Esophagus squamous epithelium (tissue), 5 donors: ENCODE measurements at regions not wholly inside any gene's neighbourhood (a gene's known extent, or its start where the extent isn't known, plus 50 kb on each side); places are given as distances from the start of the nearest gene placed in this dataset.

Source experiments
- DNase-seq: peaks from one replicate; lab custom pipeline; 2025; lab: John Stamatoyannopoulos, UW
- H3K27ac ChIP-seq, 4 donors: fragments of 200-600 bp; sonication (generic); one replicate each; pipeline ENCODE4 v1.5.1; 2016 to 2019; ENCODE audit warnings: mild to moderate bottlenecking in 1 of 4
- H3K27me3 ChIP-seq, 4 donors: fragments of 200-600 bp; sonication (generic); 1 replicate in 3 of 4; 2 replicates in 1 of 4; pipeline versions ENCODE4 v1.5.1 to v1.6.0; 2017 to 2021; ENCODE audit warnings: antibody characterized with exemption in 1 of 4
- H3K36me3 ChIP-seq, 3 donors: fragments of 200-600 bp; sonication (generic); one replicate each; pipeline ENCODE4 v1.5.1; 2016 to 2019
- H3K4me1 ChIP-seq, 3 donors: fragments of 200-600 bp; sonication (generic); one replicate each; pipeline ENCODE4 v1.5.1; 2017 to 2019
- H3K4me3 ChIP-seq, 4 donors: fragments of 200-600 bp; sonication (generic); 1 replicate in 3 of 4; 2 replicates in 1 of 4; pipeline ENCODE4 v1.5.1; 2016 to 2019; ENCODE audit warnings: mild to moderate bottlenecking in 2 of 4, moderate library complexity in 1 of 4
- H3K9me3 ChIP-seq, 3 donors: fragments of 200-600 bp; sonication (generic); one replicate each; pipeline ENCODE4 v1.5.1; 2016 to 2019
- CTCF ChIP-seq, 6 experiments: fragments of 450-650 bp in 4 of 6; fragments of 200-600 bp in 2 of 6; sonication (generic) in 2 of 6; IDR thresholded peaks; one replicate each; pipeline ENCODE4 v1.5.1; 2016 to 2019; ENCODE audit warnings: antibody characterized with exemption in 6 of 6, mild to moderate bottlenecking in 4 of 6, moderate library complexity in 4 of 6
- POLR2A ChIP-seq, 4 donors: fragments of 450-650 bp; IDR thresholded peaks; one replicate each; pipeline ENCODE4 v1.6.1; 2017; ENCODE audit warnings: antibody characterized with exemption in 4 of 4, mild to moderate bottlenecking in 4 of 4, moderate library complexity in 3 of 4
- WGBS, 2 donors: methylation state at CpG; one replicate each; pipeline ENCODE4 v1.1.5; 2018; 5-methylcytosine and 5-hydroxymethylcytosine counted together
- intact Hi-C: fragments of 100-400 bp; cut with DNase I; formaldehyde crosslinking; loops from one replicate; pipeline ENCODE4 v1.15.0; 2022
- donor health status: DM: yes; HTN: yes; CAD: no.

DNA sequence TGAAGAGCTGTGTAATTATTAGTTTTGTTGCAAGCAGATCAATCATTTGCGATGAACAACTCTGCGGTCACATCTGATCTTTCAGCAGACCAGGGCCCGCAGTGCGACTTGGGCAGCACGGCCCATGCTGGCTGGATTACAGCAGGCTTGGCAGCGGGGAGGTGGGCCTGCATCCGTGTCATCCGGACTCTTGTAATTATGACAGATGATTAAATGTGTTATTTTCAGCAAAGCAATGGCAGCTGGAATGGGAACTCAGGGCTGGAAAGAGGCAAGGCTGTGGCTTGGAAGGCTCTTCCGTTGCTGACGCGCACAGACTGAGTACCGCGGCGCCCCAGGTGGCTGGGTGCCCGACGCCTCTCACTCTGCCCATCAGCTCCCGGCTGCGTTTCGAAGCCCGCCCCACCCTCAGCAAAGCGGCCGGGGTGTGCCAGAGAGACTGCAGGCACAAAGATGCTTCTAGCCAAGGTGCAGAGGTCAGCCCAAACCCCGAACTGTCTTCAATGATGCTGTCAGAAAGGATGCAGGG is 397.4 kb upstream of the SALL3 start:
- no peaks in the 10 kb centered on the region for H3K9me3 ChIP-seq
- DNase-seq: no peak
- H3K4me1 ChIP-seq: peaks cover 0 to 11% (median 0%) of the 10 kb centered on the region in 3 donors
- H3K4me3 ChIP-seq: no peak overlapping the region
- 82 to 84% methylated on average over 9 to 17 of the region's 23 CpGs for WGBS, 2 donors
- no peak overlapping the region for H3K27ac ChIP-seq
- no peaks in the 10 kb centered on the region for H3K36me3 ChIP-seq
- intact Hi-C loops: no loop called here
- H3K27me3 ChIP-seq: no peaks in the 10 kb centered on the region
- no peak for TF ChIP-seq CTCF (IDR thresholded peaks at IDR 0.05)
- TF ChIP-seq POLR2A (IDR thresholded peaks at IDR 0.05): no peak

DNA sequence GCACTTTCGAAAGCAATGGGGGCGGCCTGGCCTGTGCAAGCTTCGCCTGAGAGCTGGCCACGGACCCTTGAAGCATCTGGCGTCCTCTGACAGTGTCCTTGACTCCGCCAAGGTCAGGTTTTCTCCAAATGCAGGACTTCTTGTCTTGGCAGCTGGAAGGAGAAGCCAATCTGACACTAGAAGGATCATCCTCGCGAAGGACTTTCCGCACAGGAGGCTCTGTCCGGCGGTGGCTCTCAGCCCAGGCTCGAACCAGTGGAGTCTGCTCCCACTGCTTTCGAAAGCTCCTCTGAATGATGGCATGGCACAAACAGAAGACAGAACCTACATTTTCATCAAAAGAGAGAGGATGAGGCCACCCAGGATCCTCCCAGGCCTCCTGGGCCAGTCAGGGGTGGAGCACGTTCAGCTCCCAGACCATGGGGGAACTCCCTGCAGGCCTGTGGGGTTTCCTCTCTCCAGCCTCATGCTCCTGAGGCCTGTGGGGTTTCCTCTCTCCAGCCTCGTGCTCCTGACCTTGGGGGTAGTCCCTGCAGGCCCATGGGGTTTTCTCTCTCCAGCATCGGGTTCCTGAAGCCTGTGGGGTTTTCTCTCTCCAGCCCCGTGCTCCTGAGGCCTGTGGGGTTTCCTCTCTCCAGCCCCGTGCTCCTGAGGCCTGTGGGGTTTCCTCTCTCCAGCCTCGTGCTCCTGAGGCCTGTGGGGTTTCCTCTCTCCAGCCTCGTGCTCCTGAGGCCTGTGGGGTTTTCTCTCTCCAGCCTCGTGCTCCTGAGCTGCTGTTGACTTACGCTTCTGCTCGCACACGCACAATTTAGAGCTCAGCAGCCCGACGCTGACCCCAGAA is 396.5 kb upstream of the SALL3 start:
- WGBS, 2 donors: 70 to 75% methylated on average over 19 to 24 of the region's 26 CpGs
- H3K27me3 ChIP-seq: no peaks in the 10 kb centered on the region
- no peak for DNase-seq
- H3K27ac ChIP-seq: no peak overlapping the region
- H3K36me3 ChIP-seq: no peaks in the 10 kb centered on the region
- no peaks in the 10 kb centered on the region for H3K9me3 ChIP-seq
- no peak overlapping the region for H3K4me3 ChIP-seq
- TF ChIP-seq CTCF (IDR thresholded peaks at IDR 0.05) (no peak), POLR2A (IDR thresholded peaks at IDR 0.05) (no peak)
- H3K4me1 ChIP-seq: peaks cover 0 to 12% (median 0%) of the 10 kb centered on the region in 3 donors
- intact Hi-C loops: no loop called here

GRCh38 chr18:78583739-78584458 is 395.7 kb upstream of the SALL3 start:
- WGBS, 2 donors: 84 to 95% methylated on average over 6 to 12 of the region's 23 CpGs
- DNase-seq: no peak
- no peak overlapping the region for H3K27ac ChIP-seq
- peaks cover 0 to 12% (median 0%) of the 10 kb centered on the region in 3 donors for H3K4me1 ChIP-seq
- intact Hi-C loops: no loop called here
- no peak overlapping the region for H3K4me3 ChIP-seq
- no peaks in the 10 kb centered on the region for H3K27me3 ChIP-seq
- H3K36me3 ChIP-seq: no peaks in the 10 kb centered on the region
- no peaks in the 10 kb centered on the region for H3K9me3 ChIP-seq
- TF ChIP-seq CTCF (IDR thresholded peaks at IDR 0.05): no peak
- TF ChIP-seq POLR2A (IDR thresholded peaks at IDR 0.05): no peak

DNA sequence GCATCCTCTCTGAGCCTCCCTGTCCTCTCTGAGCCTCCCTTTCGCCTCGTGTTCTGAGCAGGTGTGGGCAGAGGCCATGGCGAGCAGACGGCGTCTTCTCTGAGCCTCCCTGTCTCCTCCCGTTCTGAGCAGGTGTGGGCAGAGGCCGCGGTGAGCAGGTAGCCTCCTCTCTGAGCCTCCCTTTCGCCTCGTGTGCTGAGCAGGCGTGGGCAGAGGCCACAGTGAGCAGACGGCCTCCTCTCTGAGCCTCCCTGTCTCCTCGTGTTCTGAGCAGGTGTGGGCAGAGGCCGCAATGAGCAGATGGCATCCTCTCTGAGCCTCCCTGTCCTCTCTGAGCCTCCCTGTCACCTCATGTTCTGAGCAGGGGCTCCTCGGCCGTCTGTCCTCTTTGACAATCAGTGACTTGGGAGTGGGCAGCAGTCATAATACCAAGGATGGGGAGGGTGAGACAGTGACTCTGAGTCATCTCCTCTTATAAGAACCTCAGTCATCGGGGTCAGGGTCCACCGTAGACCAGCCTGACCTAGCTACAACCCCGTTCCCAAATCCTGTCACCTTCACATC is 395.1 kb upstream of the SALL3 start:
- Histone ChIP-seq H3K4me1 (peaks cover 0 to 12% (median 0%) of the 10 kb centered on the region in 3 donors), H3K36me3 (no peaks in the 10 kb centered on the region), H3K27ac (no peak overlapping the region), H3K9me3 (no peaks in the 10 kb centered on the region), H3K4me3 (no peak overlapping the region), H3K27me3 (no peaks in the 10 kb centered on the region)
- no peak for TF ChIP-seq POLR2A (IDR thresholded peaks at IDR 0.05)
- TF ChIP-seq CTCF (IDR thresholded peaks at IDR 0.05): no peak
- no peak for DNase-seq
- 77 to 90% methylated on average over 5 to 8 of the region's 19 CpGs for WGBS, 2 donors
- intact Hi-C loops: no loop called here
